Subcutaneous abdominal adipose tissue (tissue), 5 donors: ENCODE measurements at regions not wholly inside any gene's neighbourhood (a gene's known extent, or its start where the extent isn't known, plus 50 kb on each side); places are given as distances from the start of the nearest gene placed in this dataset.

Experiments used
- H3K27ac ChIP-seq: one replicate; pipeline ENCODE4 v1.7.0; 2013; ENCODE audit warnings: low read depth, mild to moderate bottlenecking, inconsistent platforms, low read length, moderate library complexity
- H3K27me3 ChIP-seq, 5 donors: one replicate each; pipeline ENCODE4 v1.7.0; 2013; ENCODE audit warnings: low read length in 5 of 5, inconsistent platforms in 1 of 5; ENCODE audit not compliant: control insufficient read depth in 5 of 5, insufficient read depth in 4 of 5
- H3K36me3 ChIP-seq, 5 donors: one replicate each; pipeline ENCODE4 v1.7.0; 2013; ENCODE audit warnings: low read length in 5 of 5; ENCODE audit not compliant: control insufficient read depth in 5 of 5, insufficient read depth in 5 of 5
- H3K4me1 ChIP-seq, 5 donors: one replicate each; pipeline ENCODE4 v1.7.0; 2013; ENCODE audit warnings: low read length in 5 of 5, mild to moderate bottlenecking in 3 of 5, moderate library complexity in 1 of 5; ENCODE audit not compliant: control insufficient read depth in 5 of 5, insufficient read depth in 5 of 5
- H3K4me3 ChIP-seq, 5 donors: one replicate each; pipeline ENCODE4 v1.7.0; 2013; ENCODE audit warnings: low read length in 5 of 5, low read depth in 1 of 5
- H3K9ac ChIP-seq, 5 donors: one replicate each; pipeline ENCODE4 v1.7.0; 2013; ENCODE audit warnings: low read length in 5 of 5, mild to moderate bottlenecking in 4 of 5, moderate library complexity in 3 of 5
- H3K9me3 ChIP-seq, 5 donors: one replicate each; pipeline ENCODE4 v1.7.0; 2013; ENCODE audit warnings: low read length in 5 of 5; ENCODE audit not compliant: control insufficient read depth in 5 of 5
- donor health status: healthy.
- donor health status: healthy.
- donor health status: healthy.
- donor health status: healthy.
- donor health status: healthy.

GRCh38 chr12:97283297-97283696, 179.3 kb upstream of the RMST start:
- H3K27me3 ChIP-seq, result no peaks in the 10 kb centered on the region
- H3K27ac ChIP-seq, result no peak overlapping the region
- H3K9ac ChIP-seq, result no peak overlapping the region
- H3K9me3 ChIP-seq, result no peaks in the 10 kb centered on the region
- H3K4me3 ChIP-seq, result no peak overlapping the region
- H3K36me3 ChIP-seq, result no peaks in the 10 kb centered on the region
- no peaks in the 10 kb centered on the region for H3K4me1 ChIP-seq

- Histone ChIP-seq H3K27me3 (no peaks in the 10 kb centered on the region), H3K27ac (no peak overlapping the region), H3K36me3 (no peaks in the 10 kb centered on the region), H3K9ac (no peak overlapping the region), H3K4me3 (no peak overlapping the region), H3K4me1 (no peaks in the 10 kb centered on the region), H3K9me3 (peaks cover 0 to 1% (median 0%) of the 10 kb centered on the region in 5 donors)
These were observed 174.1 kb upstream of the RMST start for GRCh38 chr12:97288531-97288930.

- Histone ChIP-seq H3K9ac (no peak overlapping the region), H3K9me3 (peaks cover 0 to 11% (median 4%) of the 10 kb centered on the region in 5 donors)
These were observed 170.0 kb upstream of the RMST start for GRCh38 chr12:97292588-97292987.

GRCh38 chr12:97293541-97293940, 169.1 kb upstream of the RMST start:
- Histone ChIP-seq H3K27me3 (no peaks in the 10 kb centered on the region), H3K27ac (no peak overlapping the region), H3K4me1 (no peaks in the 10 kb centered on the region), H3K36me3 (no peaks in the 10 kb centered on the region), H3K4me3 (no peak overlapping the region), H3K9ac (no peak overlapping the region), H3K9me3 (peaks cover 0 to 11% (median 7%) of the 10 kb centered on the region in 5 donors)

More at GRCh38 chr12:97292588-97292987, 170.0 kb upstream of the RMST start:
- Histone ChIP-seq H3K4me3 (no peak overlapping the region), H3K27me3 (no peaks in the 10 kb centered on the region), H3K36me3 (no peaks in the 10 kb centered on the region), H3K4me1 (no peaks in the 10 kb centered on the region), H3K27ac (no peak overlapping the region)

- no peaks in the 10 kb centered on the region for H3K4me1 ChIP-seq
- H3K27me3 ChIP-seq, result no peaks in the 10 kb centered on the region
- H3K27ac ChIP-seq, result no peak overlapping the region
- peaks cover 0 to 11% (median 7%) of the 10 kb centered on the region in 5 donors for H3K9me3 ChIP-seq
- no peaks in the 10 kb centered on the region for H3K36me3 ChIP-seq
- H3K9ac ChIP-seq, result no peak overlapping the region
- H3K4me3 ChIP-seq, result no peak overlapping the region
These were observed 162.8 kb upstream of the RMST start for GRCh38 chr12:97299847-97300246.

GRCh38 chr12:97300431-97300830, 162.2 kb upstream of the RMST start:
- Histone ChIP-seq H3K36me3 (no peaks in the 10 kb centered on the region), H3K27ac (no peak overlapping the region)

GRCh38 chr12:97300891-97301290, 161.7 kb upstream of the RMST start:
- Histone ChIP-seq H3K4me3 (no peak overlapping the region), H3K9ac (no peak overlapping the region), H3K9me3 (peaks cover 0 to 3% (median 0%) of the 10 kb centered on the region in 5 donors), H3K36me3 (no peaks in the 10 kb centered on the region), H3K4me1 (peaks cover 0 to 5% (median 0%) of the 10 kb centered on the region in 5 donors), H3K27ac (no peak overlapping the region), H3K27me3 (no peaks in the 10 kb centered on the region)

More at GRCh38 chr12:97300431-97300830, 162.2 kb upstream of the RMST start:
- Histone ChIP-seq H3K9me3 (peaks cover 0 to 6% (median 3%) of the 10 kb centered on the region in 5 donors), H3K4me1 (peaks cover 0 to under 1% (median 0%) of the 10 kb centered on the region in 5 donors), H3K27me3 (no peaks in the 10 kb centered on the region), H3K9ac (no peak overlapping the region), H3K4me3 (no peak overlapping the region)

- Histone ChIP-seq H3K36me3 (no peaks in the 10 kb centered on the region), H3K4me1 (peaks cover 0 to 6% (median 0%) of the 10 kb centered on the region in 5 donors), H3K9me3 (peaks cover 0 to 3% (median 0%) of the 10 kb centered on the region in 5 donors), H3K9ac (no peak overlapping the region), H3K27ac (no peak overlapping the region), H3K27me3 (no peaks in the 10 kb centered on the region), H3K4me3 (no peak overlapping the region)
These were observed 161.0 kb upstream of the RMST start for GRCh38 chr12:97301576-97301975.

GRCh38 chr12:97305651-97306050, 157.0 kb upstream of the RMST start:
- Histone ChIP-seq H3K9ac (no peak overlapping the region), H3K27me3 (no peaks in the 10 kb centered on the region), H3K4me3 (no peak overlapping the region), H3K4me1 (peaks cover 0 to 9% (median 0%) of the 10 kb centered on the region in 5 donors), H3K36me3 (no peaks in the 10 kb centered on the region), H3K27ac (no peak overlapping the region), H3K9me3 (peaks cover 0 to 2% (median 0%) of the 10 kb centered on the region in 5 donors)

GRCh38 chr12:97306147-97306546, 156.5 kb upstream of the RMST start:
- Histone ChIP-seq H3K9me3 (peaks cover 0 to 2% (median 0%) of the 10 kb centered on the region in 5 donors), H3K9ac (no peak overlapping the region), H3K36me3 (no peaks in the 10 kb centered on the region), H3K4me3 (no peak overlapping the region), H3K4me1 (peaks cover 0 to 9% (median 0%) of the 10 kb centered on the region in 5 donors), H3K27me3 (no peaks in the 10 kb centered on the region), H3K27ac (no peak overlapping the region)
